ENCODE measurements at regions not wholly inside any gene's neighbourhood (a gene's known extent, or its start where the extent isn't known, plus 50 kb on each side); places are given as distances from the start of the nearest gene placed in this dataset.

GRCh38 chr1:60274422-60275290, 201.1 kb upstream of the C1orf87 start:
- TF ChIP-seq CTCF (IDR thresholded peaks at IDR 0.05): no peak

- no peak for TF ChIP-seq CTCF (IDR thresholded peaks at IDR 0.05)
Measured at GRCh38 chr1:60273185-60273584, 199.6 kb upstream of the C1orf87 start.

GRCh38 chr1:60271041-60271440, 197.5 kb upstream of the C1orf87 start:
- no peak for TF ChIP-seq CTCF (IDR thresholded peaks at IDR 0.05)

GRCh38 chr1:60268451-60268850, 194.9 kb upstream of the C1orf87 start:
- TF ChIP-seq CTCF (IDR thresholded peaks at IDR 0.05): no peak

- TF ChIP-seq CTCF (IDR thresholded peaks at IDR 0.05): no peak
Measured at GRCh38 chr1:60265560-60266535, 192.3 kb upstream of the C1orf87 start.

- TF ChIP-seq CTCF (IDR thresholded peaks at IDR 0.05): no peak
Measured at GRCh38 chr1:60262701-60263100, 189.1 kb upstream of the C1orf87 start.

- no peak for TF ChIP-seq CTCF (IDR thresholded peaks at IDR 0.05)
Measured at GRCh38 chr1:60257531-60257930, 184.0 kb upstream of the C1orf87 start.
